Right ventricle myocardium superior (tissue), 1 donor: ENCODE measurements at regions not wholly inside any gene's neighbourhood (a gene's known extent, or its start where the extent isn't known, plus 50 kb on each side); places are given as distances from the start of the nearest gene placed in this dataset.

Experiments used
- ATAC-seq: fragments of 200-7000 bp; cut with Tn5 transposase; one replicate; pipeline ENCODE4 v1.9.1; 2020; ENCODE audit warnings: mild to moderate bottlenecking; ENCODE audit not compliant: poor library complexity
- DNase-seq: peaks from one replicate; pipeline ENCODE4 v3.0.0-alpha.2; 2020
- intact Hi-C: fragments of 100-400 bp; cut with DNase I; formaldehyde crosslinking; loops from one replicate; pipeline ENCODE4 v1.11.2; 2022
- donor health status: DM: no; HTN: yes; CAD: no; lungs with severe emphysema.

GRCh38 chrX:149282909-149283308, 222.2 kb downstream of the IDS start:
- DNase-seq (no peak), ATAC-seq (no peak)
- intact Hi-C loops, result no loop called here

GRCh38 chrX:149280011-149280410, 225.1 kb downstream of the IDS start:
- intact Hi-C loops, result no loop called here
- DNase-seq, result no peak
- ATAC-seq, result no peak

GRCh38 chrX:149275836-149276235, 229.3 kb downstream of the IDS start:
- DNase-seq (no peak), ATAC-seq (no peak)
- intact Hi-C loops, result no loop called here

- intact Hi-C loops, result no loop called here
- no peak for ATAC-seq
These were observed 230.5 kb downstream of the IDS start for GRCh38 chrX:149274516-149275105.

GRCh38 chrX:149272690-149273463, 232.2 kb downstream of the IDS start:
- ATAC-seq, result no peak
- intact Hi-C loops, result no loop called here
- DNase-seq, result no peak

More at GRCh38 chrX:149274516-149275105, 230.5 kb downstream of the IDS start:
- no peak for DNase-seq

GRCh38 chrX:149267878-149268813, 237.0 kb downstream of the IDS start:
- DNase-seq (no peak), ATAC-seq (no peak)
- intact Hi-C loops, result no loop called here

- DNase-seq (no peak), ATAC-seq (no peak)
- intact Hi-C loops, result no loop called here
These were observed 243.0 kb downstream of the IDS start for GRCh38 chrX:149262086-149262485.

- no peak for DNase-seq
- no peak for ATAC-seq
- intact Hi-C loops, result no loop called here
These were observed 245.9 kb downstream of the IDS start for GRCh38 chrX:149259241-149259640.

- intact Hi-C loops, result no loop called here
- DNase-seq (no peak), ATAC-seq (no peak)
These were observed 249.2 kb downstream of the IDS start for GRCh38 chrX:149255860-149256259.

GRCh38 chrX:149248073-149248625, 257.0 kb downstream of the IDS start:
- intact Hi-C loops, result no loop called here
- DNase-seq (no peak), ATAC-seq (no peak)

- no peak for DNase-seq
- ATAC-seq, result no peak
- intact Hi-C loops, result no loop called here
These were observed 274.4 kb downstream of the IDS start for GRCh38 chrX:149230689-149231088.

GRCh38 chrX:149223854-149224253, 281.3 kb downstream of the IDS start:
- intact Hi-C loops, result no loop called here
- ATAC-seq (no peak), DNase-seq (no peak)

- intact Hi-C loops, result no loop called here
- DNase-seq, result no peak
- ATAC-seq, result no peak
These were observed 283.1 kb downstream of the IDS start for GRCh38 chrX:149222040-149222439.

- intact Hi-C loops, result no loop called here
- ATAC-seq (no peak), DNase-seq (no peak)
These were observed 283.9 kb downstream of the IDS start for GRCh38 chrX:149221230-149221629.

- ATAC-seq, result no peak
- no peak for DNase-seq
- intact Hi-C loops, result no loop called here
These were observed 291.8 kb downstream of the IDS start for GRCh38 chrX:149213264-149213663.

GRCh38 chrX:149208307-149208706, 296.8 kb downstream of the IDS start:
- intact Hi-C loops, result no loop called here
- no peak for ATAC-seq
- DNase-seq, result no peak

- DNase-seq (no peak), ATAC-seq (no peak)
- intact Hi-C loops, result no loop called here
These were observed 297.6 kb downstream of the IDS start for GRCh38 chrX:149207518-149207917.

- intact Hi-C loops, result no loop called here
- ATAC-seq (no peak), DNase-seq (no peak)
These were observed 299.2 kb downstream of the IDS start for GRCh38 chrX:149205937-149206336.

GRCh38 chrX:149205081-149205480, 300.0 kb downstream of the IDS start:
- intact Hi-C loops, result no loop called here
- ATAC-seq (no peak), DNase-seq (no peak)
